SK-N-SH treated with all-trans-retinoic acid at 6 μM for 48 hours (cell line): ENCODE measurements at regions not wholly inside any gene's neighbourhood (a gene's known extent, or its start where the extent isn't known, plus 50 kb on each side); places are given as distances from the start of the nearest gene placed in this dataset.

Experiments used
- ATAC-seq: fragments of 200-7000 bp; cut with Tn5 transposase; 3 replicates; pipeline ENCODE4 v1.9.1; 2020; ENCODE audit warnings: mild to moderate bottlenecking, moderate library complexity
- ARNTL ChIP-seq: fragments of 450-650 bp; formaldehyde crosslinking; IDR thresholded peaks from 2 replicates; pipeline ENCODE4 v1.5.0; 2020; ENCODE audit warnings: low read depth, mild to moderate bottlenecking, moderate library complexity, borderline replicate concordance
- BACH2 ChIP-seq: fragments of 250-450 bp; sonication (Bioruptor Pico); IDR thresholded peaks from 2 replicates; pipeline ENCODE4 v1.9.0; 2021; ENCODE audit warnings: mild to moderate bottlenecking, borderline replicate concordance
- CSDC2 ChIP-seq: fragments of 250-450 bp; sonication (Bioruptor Pico); IDR thresholded peaks from 2 replicates; pipeline ENCODE4 v1.5.0; 2020; ENCODE audit warnings: mild to moderate bottlenecking, moderate library complexity
- ESRRG ChIP-seq: fragments of 250-450 bp; sonication (Bioruptor Pico); IDR thresholded peaks from 2 replicates; pipeline ENCODE4 v1.6.1; 2021; ENCODE audit warnings: mild to moderate bottlenecking
- GLIS3 ChIP-seq: fragments of 250-450 bp; sonication (Bioruptor Pico); IDR thresholded peaks from 2 replicates; pipeline ENCODE4 v1.5.0; 2020; ENCODE audit warnings: mild to moderate bottlenecking, moderate library complexity
- ISL1 ChIP-seq: fragments of 250-450 bp; sonication (Bioruptor Pico); IDR thresholded peaks from 2 replicates; pipeline ENCODE4 v2.1.2; 2022; ENCODE audit warnings: mild to moderate bottlenecking, moderate library complexity
- OSR1 ChIP-seq: fragments of 250-450 bp; sonication (Bioruptor Pico); IDR thresholded peaks from 2 replicates; pipeline ENCODE4 v1.8.0; 2022; ENCODE audit warnings: moderate library complexity, mild to moderate bottlenecking, inconsistent platforms
- POU6F1 ChIP-seq: fragments of 250-450 bp; sonication (Bioruptor Pico); IDR thresholded peaks from 2 replicates; pipeline ENCODE4 v1.8.0; 2021; ENCODE audit warnings: low read depth, mild to moderate bottlenecking, moderate library complexity, borderline replicate concordance
- PPARA ChIP-seq: fragments of 250-450 bp; sonication (Bioruptor Pico); IDR thresholded peaks from 2 replicates; pipeline ENCODE4 v1.5.0; 2020; ENCODE audit warnings: mild to moderate bottlenecking, borderline replicate concordance
- SNAI2 ChIP-seq: fragments of 250-450 bp; sonication (Bioruptor Pico); IDR thresholded peaks from 2 replicates; pipeline ENCODE4 v1.5.0; 2020; ENCODE audit warnings: mild to moderate bottlenecking, moderate library complexity
- TCF4 ChIP-seq: fragments of 250-450 bp; sonication (Bioruptor Pico); IDR thresholded peaks from 2 replicates; pipeline ENCODE4 v1.8.0; 2021; ENCODE audit warnings: mild to moderate bottlenecking, moderate library complexity, borderline replicate concordance
- TOX ChIP-seq: fragments of 250-450 bp; sonication (Bioruptor Pico); IDR thresholded peaks from 2 replicates; pipeline ENCODE4 v1.8.0; 2021; ENCODE audit warnings: mild to moderate bottlenecking, moderate library complexity, borderline replicate concordance
- TSHZ2 ChIP-seq: fragments of 250-450 bp; sonication (Bioruptor Pico); IDR thresholded peaks from 2 replicates; pipeline ENCODE4 v1.5.0; 2020; ENCODE audit warnings: mild to moderate bottlenecking, moderate library complexity
- ZC3H10 ChIP-seq: fragments of 250-450 bp; sonication (Bioruptor Pico); IDR thresholded peaks from 2 replicates; pipeline ENCODE4 v1.5.1; 2021; ENCODE audit warnings: mild to moderate bottlenecking, moderate library complexity
- ZFP3 ChIP-seq: fragments of 250-450 bp; sonication (Bioruptor Pico); IDR thresholded peaks from 2 replicates; pipeline ENCODE4 v1.5.0; 2020; ENCODE audit warnings: mild to moderate bottlenecking, moderate library complexity
- ZFP30 ChIP-seq: fragments of 450-650 bp; formaldehyde crosslinking; IDR thresholded peaks from 2 replicates; pipeline ENCODE4 v1.5.0; 2022; ENCODE audit warnings: mild to moderate bottlenecking, moderate library complexity
- ZNF565 ChIP-seq: fragments of 450-650 bp; formaldehyde crosslinking; conservative IDR thresholded peaks from 2 replicates; pipeline ENCODE4 v1.5.0; 2020; ENCODE audit warnings: low read depth, mild to moderate bottlenecking, moderate library complexity
- ZNF70 ChIP-seq: fragments of 450-650 bp; formaldehyde crosslinking; IDR thresholded peaks from 2 replicates; pipeline ENCODE4 v1.5.0; 2020; ENCODE audit warnings: mild to moderate bottlenecking, moderate library complexity
- ZNF8 ChIP-seq: fragments of 450-650 bp; formaldehyde crosslinking; IDR thresholded peaks from 2 replicates; pipeline ENCODE4 v1.5.0; 2020; ENCODE audit warnings: mild to moderate bottlenecking, moderate library complexity

DNA sequence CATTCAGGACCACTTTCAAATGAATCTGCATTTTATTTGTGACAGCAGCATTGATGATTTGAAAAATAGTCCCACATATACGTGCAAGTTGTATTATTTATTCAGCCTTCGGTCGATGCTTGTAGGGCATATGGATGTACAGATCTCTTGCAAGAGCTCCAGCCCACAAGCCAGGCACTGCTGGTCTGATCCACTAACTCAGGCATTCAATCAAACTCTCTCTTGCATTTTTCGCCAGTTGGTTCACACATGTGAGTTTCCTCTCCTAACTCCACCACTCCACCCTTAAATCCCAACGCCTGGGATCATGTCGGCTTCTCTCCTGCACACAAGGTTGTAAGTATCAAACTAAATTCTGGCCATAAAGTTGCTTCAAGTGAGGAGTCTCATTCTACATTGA is 318.7 kb downstream of the CYP26B1 start (continued):
- no peak for TF ChIP-seq PPARA
- no peak for TF ChIP-seq ZNF8 (CRISPR knock-in tag)
- TF ChIP-seq TOX (CRISPR knock-in tag), result no peak
- no peak for TF ChIP-seq SNAI2 (CRISPR knock-in tag)
- no peak for TF ChIP-seq ARNTL (CRISPR knock-in tag)
- TF ChIP-seq POU6F1 (CRISPR knock-in tag), result no peak
- no peak for TF ChIP-seq ESRRG (CRISPR knock-in tag)
- TF ChIP-seq ZFP30, result no peak
- TF ChIP-seq CSDC2 (CRISPR knock-in tag), result no peak

DNA sequence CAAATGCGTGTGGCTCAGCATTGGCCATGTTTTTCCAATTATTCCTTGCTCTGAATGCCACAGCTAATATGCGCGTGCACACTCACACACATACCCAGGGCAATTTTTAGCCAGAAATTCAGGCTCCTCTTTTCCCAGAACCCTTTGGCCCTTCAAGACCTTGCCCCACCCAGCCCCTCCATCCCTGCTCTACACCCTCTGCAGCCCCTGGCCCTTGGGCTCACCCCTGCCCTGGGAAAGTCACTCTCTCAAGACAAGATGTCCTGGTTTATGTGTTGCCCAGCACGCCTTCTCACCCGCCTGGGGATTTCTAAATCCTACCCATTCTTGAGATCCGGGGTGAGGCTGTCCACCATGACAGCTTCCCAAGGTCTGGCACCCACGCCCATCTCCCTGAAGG is 319.7 kb downstream of the CYP26B1 start:
- no peak for ATAC-seq
- no peak for TF ChIP-seq ZNF8 (CRISPR knock-in tag)
- no peak for TF ChIP-seq ISL1 (CRISPR knock-in tag)

GRCh38 chr2:71827524-71827901 is 320.1 kb downstream of the CYP26B1 start:
- ATAC-seq, result no peak
- TF ChIP-seq ZFP3 (no peak), ZC3H10 (CRISPR knock-in tag) (no peak), TCF4 (CRISPR knock-in tag) (no peak), POU6F1 (CRISPR knock-in tag) (no peak), OSR1 (no peak), BACH2 (CRISPR knock-in tag) (no peak), ZNF70 (no peak), PPARA (no peak)

DNA sequence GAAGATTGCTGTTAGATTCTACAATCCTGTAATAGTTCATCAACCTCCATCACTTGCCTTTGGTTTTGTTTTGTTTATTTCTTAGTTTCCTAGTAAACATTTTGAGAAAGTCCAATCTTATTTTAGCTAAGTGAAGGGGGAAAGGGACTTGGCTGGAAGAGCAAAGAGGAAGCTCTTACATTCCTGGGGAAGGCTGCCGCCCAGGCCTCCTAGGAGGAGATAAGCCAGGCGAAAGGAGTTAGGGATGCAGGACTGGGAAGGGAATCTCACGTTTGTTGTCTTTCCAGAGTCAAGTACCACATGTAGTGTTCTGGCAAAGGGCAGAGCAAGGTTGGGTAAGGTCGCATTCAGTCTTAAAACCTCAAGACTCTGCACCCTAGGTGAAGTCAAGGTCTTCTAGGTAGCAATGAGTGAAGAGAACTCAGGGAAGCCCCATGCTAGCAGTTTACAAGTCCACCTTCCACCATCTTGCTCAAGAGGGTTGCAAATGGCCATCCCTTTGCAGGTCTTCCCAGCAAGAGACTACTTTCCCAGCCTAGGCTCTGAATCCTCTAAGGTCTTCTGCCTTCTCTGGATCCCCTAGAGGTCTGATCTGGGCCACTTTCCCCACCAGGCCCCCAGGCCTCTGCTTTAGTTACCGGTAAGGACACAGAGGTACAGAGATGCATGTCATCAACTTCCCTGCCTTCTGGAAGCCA is 320.7 kb downstream of the CYP26B1 start:
- no peak for ATAC-seq
- TF ChIP-seq ZNF565 (CRISPR knock-in tag), result no peak
- TF ChIP-seq GLIS3, result no peak
- TF ChIP-seq TCF4 (CRISPR knock-in tag), result no peak

- TF ChIP-seq ZNF70, result no peak
- no peak for TF ChIP-seq TSHZ2
- TF ChIP-seq POU6F1 (CRISPR knock-in tag), result no peak
- no peak for TF ChIP-seq ZNF8 (CRISPR knock-in tag)
- no peak for ATAC-seq
Measured at GRCh38 chr2:71826299-71826698, 321.4 kb downstream of the CYP26B1 start.
